H9 (cell line): ENCODE measurements at regions not wholly inside any gene's neighbourhood (a gene's known extent, or its start where the extent isn't known, plus 50 kb on each side); places are given as distances from the start of the nearest gene placed in this dataset.

ENCODE experiments used
- DNase-seq: peaks from one replicate; pipeline ENCODE4 v3.0.0-alpha.2; 2017
- H2AFZ ChIP-seq: one replicate; pipeline ENCODE4 v1.6.1; 2013; ENCODE audit warnings: mild to moderate bottlenecking, low read length, control low read depth, moderate library complexity
- H2AK5ac ChIP-seq: 2 replicates; pipeline ENCODE4 v1.6.1; 2013; ENCODE audit warnings: low read length, control low read depth, mixed read lengths; ENCODE audit not compliant: insufficient read length
- H2BK120ac ChIP-seq: one replicate; pipeline ENCODE4 v1.6.1; 2013; ENCODE audit warnings: low read depth, mild to moderate bottlenecking, low read length, control low read depth, inconsistent platforms; ENCODE audit not compliant: poor library complexity, severe bottlenecking
- H2BK12ac ChIP-seq: 2 replicates; pipeline ENCODE4 v1.6.1; 2013; ENCODE audit warnings: low read length, control low read depth, mixed read lengths, low read depth; ENCODE audit not compliant: insufficient read length
- H2BK15ac ChIP-seq: 2 replicates; pipeline ENCODE4 v1.6.1; 2013; ENCODE audit warnings: low read depth, low read length, control low read depth
- H2BK20ac ChIP-seq: one replicate; pipeline ENCODE4 v1.6.1; 2013; ENCODE audit warnings: low read depth, mild to moderate bottlenecking, low read length, control low read depth, inconsistent platforms; ENCODE audit not compliant: poor library complexity, severe bottlenecking
- H2BK5ac ChIP-seq: 2 replicates; pipeline ENCODE4 v1.6.1; 2013; ENCODE audit warnings: low read length, control low read depth, mixed read lengths; ENCODE audit not compliant: insufficient read length
- H3K14ac ChIP-seq: 2 replicates; pipeline ENCODE4 v1.6.1; 2013; ENCODE audit warnings: low read length, control low read depth; ENCODE audit not compliant: insufficient read depth
- H3K18ac ChIP-seq: 2 replicates; pipeline ENCODE4 v1.6.1; 2013; ENCODE audit warnings: low read depth, mild to moderate bottlenecking, mixed read lengths, low read length, control low read depth; ENCODE audit not compliant: insufficient read length
- H3K23ac ChIP-seq: 2 replicates; pipeline ENCODE4 v1.6.1; 2013; ENCODE audit warnings: low read length, control low read depth, mixed read lengths, low read depth; ENCODE audit not compliant: insufficient read length
- H3K23me2 ChIP-seq: 2 replicates; pipeline ENCODE4 v1.6.1; 2013; ENCODE audit warnings: low read depth, mild to moderate bottlenecking, mixed read lengths, low read length, control low read depth; ENCODE audit not compliant: insufficient read length, poor library complexity, severe bottlenecking
- H3K27ac ChIP-seq: 2 replicates; pipeline ENCODE4 v1.5.1; 2013; ENCODE audit warnings: low read length, control low read depth, mixed read lengths, low read depth; ENCODE audit not compliant: insufficient read length
- H3K27me3 ChIP-seq: 2 replicates; pipeline ENCODE4 v1.6.1; 2013; ENCODE audit warnings: low read length, control low read depth, inconsistent platforms; ENCODE audit not compliant: insufficient read depth
- H3K4ac ChIP-seq: 2 replicates; pipeline ENCODE4 v1.6.1; 2013; ENCODE audit warnings: low read depth, mild to moderate bottlenecking, control low read depth, inconsistent platforms, low read length, moderate library complexity
- H3K4me1 ChIP-seq: 2 replicates; pipeline ENCODE4 v1.6.1; 2013; ENCODE audit warnings: low read length, control low read depth, inconsistent platforms; ENCODE audit not compliant: insufficient read depth
- H3K4me2 ChIP-seq: 2 replicates; pipeline ENCODE4 v1.6.1; 2013; ENCODE audit warnings: low read length, control low read depth, mixed read lengths; ENCODE audit not compliant: insufficient read length, insufficient read depth
- H3K56ac ChIP-seq: 2 replicates; pipeline ENCODE4 v1.6.1; 2013; ENCODE audit warnings: low read depth, mild to moderate bottlenecking, mixed read lengths, low read length, control low read depth; ENCODE audit not compliant: insufficient read length
- H3K79me1 ChIP-seq: 2 replicates; pipeline ENCODE4 v1.6.1; 2013; ENCODE audit warnings: low read depth, mild to moderate bottlenecking, moderate library complexity, low read length, control low read depth, inconsistent platforms; ENCODE audit not compliant: insufficient read depth, poor library complexity, severe bottlenecking
- H3K79me2 ChIP-seq: 2 replicates; pipeline ENCODE4 v1.6.1; 2013; ENCODE audit warnings: low read length, control low read depth, inconsistent platforms; ENCODE audit not compliant: insufficient read depth
- H3K9ac ChIP-seq: 2 replicates; pipeline ENCODE4 v1.6.1; 2013; ENCODE audit warnings: low read length, control low read depth, mixed read lengths; ENCODE audit not compliant: insufficient read length; ENCODE audit errors: extremely low read depth
- H3K9me3 ChIP-seq: one replicate; pipeline ENCODE4 v1.6.1; 2013; ENCODE audit warnings: low read depth, low read length, inconsistent platforms; ENCODE audit not compliant: control insufficient read depth
- H3T11ph ChIP-seq: one replicate; pipeline ENCODE4 v1.6.1; 2013; ENCODE audit warnings: mild to moderate bottlenecking, low read length, control low read depth, inconsistent platforms
- H4K20me1 ChIP-seq: one replicate; pipeline ENCODE4 v1.6.1; 2013; ENCODE audit not compliant: control insufficient read depth, insufficient read length, insufficient read depth
- H4K5ac ChIP-seq: 2 replicates; pipeline ENCODE4 v1.6.1; 2013; ENCODE audit warnings: low read depth, mild to moderate bottlenecking, mixed read lengths, low read length, control low read depth; ENCODE audit not compliant: insufficient read length
- H4K8ac ChIP-seq: replicated peaks from 2 replicates; pipeline ENCODE4 v1.6.1; 2013; ENCODE audit warnings: low read length, control low read depth, mixed read lengths, low read depth; ENCODE audit not compliant: insufficient read length
- H4K91ac ChIP-seq: 2 replicates; pipeline ENCODE4 v1.6.1; 2013; ENCODE audit warnings: low read depth, mild to moderate bottlenecking, moderate library complexity, mixed read lengths, low read length, control low read depth; ENCODE audit not compliant: insufficient read length
- H3K27ac Mint-ChIP-seq, 3 experiments: 2 replicates in 2 of 3; 3 replicates in 1 of 3; pipeline ENCODE4 v1.8.0; 2020 to 2021; ENCODE audit warnings: mixed read lengths in 3 of 3, mild to moderate bottlenecking in 1 of 3, moderate library complexity in 1 of 3
- H3K27me3 Mint-ChIP-seq: 2 replicates; pipeline ENCODE4 v1.8.0; 2021; ENCODE audit warnings: low read depth, mild to moderate bottlenecking, moderate library complexity, mixed read lengths
- H3K36me3 Mint-ChIP-seq, 3 experiments: 2 replicates in 2 of 3; 3 replicates in 1 of 3; pipeline ENCODE4 v1.8.0; 2020 to 2021; ENCODE audit warnings: low read depth in 3 of 3, mixed read lengths in 3 of 3; ENCODE audit not compliant: insufficient read depth in 1 of 3
- H3K4me1 Mint-ChIP-seq, 2 experiments: 2 replicates each; pipeline ENCODE4 v1.8.0; 2020; ENCODE audit warnings: mixed read lengths in 2 of 2
- H3K4me3 Mint-ChIP-seq, 2 experiments: 2 replicates in 1 of 2; 3 replicates in 1 of 2; pipeline ENCODE4 v1.8.0; 2020 to 2021; ENCODE audit warnings: mild to moderate bottlenecking in 2 of 2, mixed read lengths in 2 of 2, moderate library complexity in 1 of 2
- H3K9me3 Mint-ChIP-seq, 2 experiments: 2 replicates in 1 of 2; 3 replicates in 1 of 2; pipeline ENCODE4 v1.8.0; 2020; ENCODE audit warnings: mild to moderate bottlenecking in 2 of 2, mixed read lengths in 2 of 2, moderate library complexity in 1 of 2
- CTCF ChIP-seq: fragments of 200-600 bp; sonication (generic); conservative IDR thresholded peaks from 3 replicates; pipeline ENCODE4 v1.8.0; 2021; ENCODE audit warnings: antibody characterized with exemption, mild to moderate bottlenecking
- WGBS: extraction: QIAGEN DNeasy Blood & Tissue Kit; methylation state at CpG from one replicate; pipeline ENCODE4 v1.1.7; 2013; ENCODE audit warnings: missing lambda C conversion rate, low lambda C conversion rate, mixed read lengths; ENCODE audit not compliant: insufficient read length; ENCODE audit errors: extremely low coverage; 5-methylcytosine and 5-hydroxymethylcytosine counted together

DNA sequence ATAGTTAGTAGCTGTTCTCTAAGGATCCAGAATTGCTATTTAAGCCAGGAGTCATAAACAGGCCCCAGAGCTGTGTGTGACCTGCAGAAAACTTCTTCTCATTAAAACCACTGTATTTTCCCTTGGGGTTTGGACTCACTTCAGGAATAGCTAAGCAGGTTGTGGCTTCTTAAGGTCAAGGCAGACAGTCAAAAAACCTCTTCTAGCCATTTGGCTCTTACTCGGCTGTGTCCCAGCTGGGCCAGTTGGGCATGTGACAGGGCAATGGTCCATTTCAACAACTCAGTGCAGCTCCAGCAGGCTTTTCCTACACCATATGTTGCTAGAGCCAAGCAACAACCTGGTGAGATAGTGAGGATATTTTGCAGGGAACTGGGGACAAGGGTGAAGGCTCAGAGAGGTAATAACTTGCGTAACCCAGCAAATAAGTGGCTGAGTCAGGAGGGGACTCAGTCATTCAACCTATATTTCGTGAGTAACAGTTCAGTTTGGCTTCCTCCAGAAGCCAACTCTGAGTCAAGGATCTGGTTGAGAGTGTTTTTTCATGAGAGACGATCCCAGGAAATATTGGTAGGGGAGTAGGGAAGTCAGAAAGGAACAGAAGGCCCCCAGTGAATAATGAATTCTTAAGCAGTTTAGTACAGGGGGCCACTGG is 115.4 kb upstream of the PPP2R2B start:
- H3K9me3 Mint-ChIP-seq, result peaks cover 9 to 12% of the 10 kb centered on the region in 2 experiments; a peak in 4 of 5 replicates
- Histone ChIP-seq H3T11ph (no peak overlapping the region), H2AK5ac (no peak overlapping the region), H3K56ac (no peak overlapping the region), H4K5ac (no peak overlapping the region), H4K8ac (no peak overlapping the region), H3K27ac (no peak overlapping the region), H4K20me1 (no peaks in the 10 kb centered on the region), H2BK5ac (no peak overlapping the region), H3K18ac (no peak overlapping the region), H3K4me2 (no peak overlapping the region), H3K14ac (no peak overlapping the region), H2BK15ac (no peak overlapping the region), H2BK12ac (no peak overlapping the region), H4K91ac (no peak overlapping the region), H2AFZ (no peak overlapping the region), H2BK20ac (no peak overlapping the region), H3K27me3 (no peaks in the 10 kb centered on the region; the same call in 1 of the 2 replicates), H3K23ac (no peak overlapping the region), H3K9ac (no peak overlapping the region), H3K4me1 (0 out of 2 replicates have a peak, but pooled peaks cover 3% of the 10 kb centered on the region), H2BK120ac (no peak overlapping the region), H3K79me2 (no peaks in the 10 kb centered on the region), H3K23me2 (no peaks in the 10 kb centered on the region), H3K4ac (no peak overlapping the region), H3K79me1 (no peaks in the 10 kb centered on the region), H3K9me3 (no peaks in the 10 kb centered on the region)
- TF ChIP-seq CTCF, result no peak
- WGBS, result no CpG with 5 or more reads among the region's 4 CpGs
- DNase-seq, result no peak
- peaks cover 2 to 11% of the 10 kb centered on the region in 2 experiments; a peak in 2 of 4 replicates for H3K4me1 Mint-ChIP-seq
- H3K27me3 Mint-ChIP-seq, result no peaks in the 10 kb centered on the region
- H3K4me3 Mint-ChIP-seq, result no peak overlapping the region
- H3K27ac Mint-ChIP-seq, result peak overlapping the region in 1 of 3 experiments; percentile 41; a peak in 1 of 7 replicates
- H3K36me3 Mint-ChIP-seq, result peaks cover 0 to 2% (median under 1%) of the 10 kb centered on the region in 3 experiments; a peak in 1 of 7 replicates
